ENCODE measurements at regions not wholly inside any gene's neighbourhood (a gene's known extent, or its start where the extent isn't known, plus 50 kb on each side); places are given as distances from the start of the nearest gene placed in this dataset.
A peak's percentile ranks its signal among the peaks of the same experiment; 100 is the strongest.
"Not testable (repeated sequence)": the region's sequence is repeated elsewhere in the genome, so short reads cannot be mapped to it uniquely, and the experiment has no call there.

DNA sequence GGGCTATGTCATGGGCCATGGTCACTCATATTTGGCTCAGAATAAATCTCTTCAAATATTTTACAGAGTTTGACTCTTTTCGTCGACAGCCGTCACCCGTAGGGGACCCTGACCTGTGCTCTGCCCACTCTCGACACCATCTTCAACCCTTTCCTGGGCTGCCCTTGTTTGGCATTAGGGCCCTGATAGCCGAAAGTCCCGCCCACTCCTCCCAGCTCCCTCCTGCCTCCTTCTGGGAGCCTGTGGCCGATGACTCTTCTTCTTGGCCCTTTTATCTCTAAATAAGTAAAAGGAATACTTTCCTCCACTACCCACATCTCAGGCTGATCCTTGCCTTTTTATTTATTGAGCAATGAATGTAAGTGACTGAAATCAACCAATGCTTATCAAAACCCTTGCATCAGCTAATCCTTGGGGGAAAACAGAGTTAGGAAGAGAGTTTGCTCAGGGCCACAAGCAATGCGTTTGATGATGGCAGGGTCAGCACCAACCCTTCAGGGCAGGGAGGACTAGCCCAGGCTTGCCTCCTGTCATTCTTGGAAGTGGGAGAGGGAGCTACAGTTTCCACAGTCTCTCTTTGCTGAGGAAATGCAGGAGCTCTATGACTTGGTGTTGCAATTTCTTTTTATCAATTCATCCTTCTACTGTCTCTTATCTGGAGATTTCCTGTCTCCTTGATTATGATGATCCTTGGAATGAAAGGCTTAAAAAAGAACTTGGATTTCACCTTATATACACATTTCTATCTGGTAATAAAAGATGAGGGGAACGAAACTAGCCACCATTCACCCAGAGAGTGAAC lies 218.2 kb upstream of the PODXL start:
- DNase-seq: no peak

DNA sequence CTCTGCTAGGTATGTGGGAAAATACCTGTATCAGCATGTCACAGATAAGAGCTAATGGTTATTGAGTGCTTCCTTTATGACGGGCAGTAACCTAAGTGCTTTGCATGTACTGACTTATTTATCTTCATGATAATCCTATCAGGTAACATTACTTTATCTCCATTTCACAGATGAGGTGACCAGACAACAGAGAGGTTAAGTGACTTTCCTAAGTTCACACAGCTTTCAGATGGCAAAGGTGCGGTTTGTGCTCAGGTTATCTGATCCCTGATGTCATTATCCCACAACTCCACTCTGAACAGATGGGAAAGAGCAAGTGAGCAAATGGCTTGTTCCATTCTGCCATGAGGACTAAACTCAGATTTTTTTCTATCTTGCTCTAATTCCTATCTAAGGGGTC lies 217.0 kb upstream of the PODXL start:
- DNase-seq: no peak

DNA sequence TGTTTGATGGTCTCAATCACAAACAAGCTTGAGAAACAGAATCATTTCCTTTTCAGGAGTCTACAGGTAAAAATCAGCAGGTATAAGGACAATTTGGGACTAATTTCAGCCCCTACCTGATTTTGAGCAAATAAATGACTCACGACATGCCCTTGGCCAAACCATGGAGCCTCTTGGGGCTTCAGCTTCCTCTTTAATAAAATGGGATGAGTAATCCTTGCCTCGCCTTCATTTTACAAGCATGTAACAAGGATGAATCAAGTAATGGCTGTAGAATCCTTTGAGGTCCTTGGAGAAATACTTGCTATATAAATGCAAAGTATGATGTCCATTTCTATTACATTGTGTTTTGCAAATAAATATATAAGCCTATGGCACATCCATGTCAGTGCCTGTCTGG lies 212.8 kb upstream of the PODXL start:
- no peak for DNase-seq

DNA sequence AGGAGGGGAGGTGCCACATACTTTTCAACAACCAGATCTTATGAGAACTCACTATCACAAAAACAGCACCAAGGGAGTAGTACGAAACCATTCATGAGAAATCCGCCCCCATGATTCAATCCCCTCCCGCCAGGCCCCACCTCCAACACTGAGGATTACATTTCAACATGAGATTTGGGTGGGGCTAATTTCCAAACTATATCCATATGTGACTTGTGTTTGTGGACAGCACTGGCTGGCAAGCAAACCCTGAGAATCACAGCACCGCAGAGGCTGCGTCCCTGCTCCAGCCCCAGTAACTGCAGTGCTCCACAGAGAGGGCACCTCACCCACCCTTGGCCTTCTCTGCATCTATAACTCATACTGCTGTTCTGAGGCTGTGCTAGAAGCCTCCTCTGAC lies 211.2 kb upstream of the PODXL start:
- no peak for DNase-seq

DNA sequence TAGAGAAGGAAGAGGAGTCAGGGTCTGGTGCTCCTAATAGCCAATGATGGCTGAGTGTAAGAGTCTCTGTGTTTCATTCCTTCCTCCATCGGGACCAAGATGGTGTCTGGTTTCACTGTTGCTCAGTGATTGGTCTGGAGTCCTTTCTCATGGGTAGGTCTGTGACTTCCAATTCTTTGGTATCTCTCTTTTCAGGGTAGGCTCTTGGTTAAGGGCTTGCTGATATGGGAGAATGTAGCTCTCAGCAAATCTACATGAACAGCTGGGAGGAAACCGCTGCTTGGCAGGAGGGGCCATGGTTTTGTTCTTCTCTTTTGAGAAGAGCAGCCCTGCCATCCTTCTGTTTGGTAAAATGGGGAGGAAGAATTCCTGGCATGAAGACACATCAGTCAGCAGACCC lies 209.1 kb upstream of the PODXL start:
- no peak for DNase-seq

DNA sequence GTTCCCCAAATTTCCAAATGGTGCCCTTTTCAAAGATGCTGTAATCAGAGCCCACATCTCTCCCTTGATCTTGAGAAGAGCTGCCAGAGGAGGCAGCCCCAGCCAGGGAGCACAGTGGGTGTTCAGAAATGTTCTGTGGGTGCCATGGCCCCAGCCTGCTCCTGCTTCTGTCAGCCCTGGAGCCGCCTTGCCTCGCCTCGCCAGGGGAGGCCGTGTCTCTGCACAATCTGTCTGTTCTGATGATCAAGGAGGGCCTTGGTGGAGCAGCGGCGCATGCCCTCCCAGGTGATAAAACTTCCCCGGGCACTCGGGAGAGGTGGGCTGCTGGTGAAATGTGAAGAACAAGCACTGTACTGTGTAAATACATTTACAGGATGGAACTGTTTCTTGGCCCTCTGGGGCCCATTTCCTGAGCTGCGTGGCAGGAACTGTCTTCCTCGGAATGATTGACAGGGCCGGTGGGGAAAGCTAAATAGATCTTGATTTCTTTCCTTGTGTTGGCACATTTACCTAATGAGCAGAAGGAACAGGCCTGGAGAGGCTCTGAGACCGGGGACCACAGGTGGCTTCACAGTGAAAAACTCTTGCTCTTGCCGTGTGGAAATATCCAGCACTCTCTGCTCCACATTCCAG lies 207.8 kb upstream of the PODXL start:
- no peak for DNase-seq

DNA sequence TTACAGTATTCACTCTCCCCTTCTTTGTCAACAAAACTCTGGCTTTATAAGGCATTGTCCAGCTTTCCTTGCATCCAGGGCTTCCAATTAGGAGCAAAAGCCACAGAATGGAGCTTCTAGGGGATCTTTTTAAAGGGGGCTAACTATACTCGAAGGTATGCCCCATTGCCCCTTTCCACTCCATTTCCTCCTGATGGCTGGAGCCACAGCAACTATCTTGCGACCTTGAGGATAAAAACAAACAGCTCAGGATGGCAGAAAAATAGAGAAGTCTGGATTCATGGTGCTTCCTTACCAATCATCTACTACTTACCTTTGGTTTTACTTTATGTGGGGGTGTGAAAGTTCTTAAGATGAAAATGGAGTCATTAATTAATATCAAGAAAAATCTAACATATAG lies 206.3 kb upstream of the PODXL start:
- DNase-seq: no peak

DNA sequence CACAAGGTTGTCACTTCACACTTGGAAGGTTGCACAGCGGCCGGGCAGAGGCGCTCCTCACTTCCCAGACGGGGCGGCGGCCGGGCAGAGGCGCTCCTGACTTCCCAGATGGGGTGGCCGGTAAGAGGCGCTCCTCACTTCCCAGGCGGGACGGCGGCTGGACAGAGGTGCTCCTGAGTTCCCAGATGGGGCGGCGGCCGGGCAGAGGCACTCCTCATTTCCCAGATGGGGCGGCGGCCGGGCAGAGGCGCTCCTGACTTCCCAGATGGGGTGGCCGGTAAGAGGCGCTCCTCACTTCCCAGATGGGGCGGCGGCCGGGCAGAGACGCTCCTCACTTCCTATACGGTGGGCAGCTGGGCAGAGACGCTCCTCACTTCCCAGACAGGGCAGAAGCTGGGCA lies 199.4 kb upstream of the PODXL start:
- not testable (repeated sequence) for DNase-seq

DNA sequence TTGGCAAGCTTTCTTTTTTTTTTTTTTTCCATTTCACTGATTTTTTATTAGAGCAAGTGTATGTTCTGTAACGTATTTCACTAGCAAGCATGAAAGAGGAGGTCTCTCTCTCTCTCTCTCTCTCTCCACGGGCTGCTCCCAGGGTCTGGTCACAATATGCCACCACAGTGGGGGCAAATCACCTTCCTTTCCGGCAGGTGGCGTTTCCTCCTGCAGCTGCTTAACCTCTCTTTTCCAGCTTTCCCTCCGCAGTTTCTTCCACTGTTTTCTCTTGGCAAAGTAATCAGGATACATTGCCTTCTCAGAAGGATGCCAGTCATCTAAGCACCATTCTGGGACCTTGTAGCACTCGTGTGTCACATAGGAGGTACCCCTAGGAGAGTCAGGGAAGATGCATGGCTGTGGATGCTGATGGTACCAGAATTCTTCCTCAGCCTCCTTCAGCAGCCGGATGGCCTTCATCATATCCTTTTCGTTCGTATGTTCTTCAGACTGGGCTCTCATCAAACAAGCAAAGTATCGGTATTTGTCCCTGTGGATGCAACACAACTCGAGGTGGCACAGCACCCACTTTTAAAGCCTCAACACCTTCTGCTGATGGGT lies 197.3 kb upstream of the PODXL start:
- DNase-seq: no peak

DNA sequence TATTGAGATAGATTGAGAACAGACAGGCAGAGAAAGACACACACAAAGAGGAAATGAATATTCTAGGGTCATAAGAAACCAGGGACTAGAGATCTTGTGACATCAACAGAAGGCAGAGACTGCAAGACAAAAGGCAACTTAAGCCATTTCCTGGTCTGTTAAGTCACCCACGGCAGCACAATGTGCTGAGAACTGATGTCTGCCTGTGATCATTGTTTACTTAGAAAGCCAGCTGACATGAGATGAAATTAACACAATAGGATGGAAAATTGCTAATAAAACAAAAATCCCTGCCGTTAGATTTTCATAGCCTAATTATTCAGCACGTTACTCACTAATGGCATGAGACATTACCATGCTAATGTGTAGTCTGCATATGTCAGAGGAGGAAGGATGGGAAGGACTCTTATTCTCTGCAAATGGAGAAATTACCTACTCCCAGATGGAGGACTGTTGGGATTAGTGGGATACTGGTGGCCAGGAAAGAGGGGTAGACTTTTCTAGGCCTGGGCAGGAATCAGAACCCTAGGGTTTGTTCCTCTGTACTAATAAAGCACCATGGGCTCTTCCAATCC lies 191.3 kb upstream of the PODXL start:
- DNase-seq: no peak

DNA sequence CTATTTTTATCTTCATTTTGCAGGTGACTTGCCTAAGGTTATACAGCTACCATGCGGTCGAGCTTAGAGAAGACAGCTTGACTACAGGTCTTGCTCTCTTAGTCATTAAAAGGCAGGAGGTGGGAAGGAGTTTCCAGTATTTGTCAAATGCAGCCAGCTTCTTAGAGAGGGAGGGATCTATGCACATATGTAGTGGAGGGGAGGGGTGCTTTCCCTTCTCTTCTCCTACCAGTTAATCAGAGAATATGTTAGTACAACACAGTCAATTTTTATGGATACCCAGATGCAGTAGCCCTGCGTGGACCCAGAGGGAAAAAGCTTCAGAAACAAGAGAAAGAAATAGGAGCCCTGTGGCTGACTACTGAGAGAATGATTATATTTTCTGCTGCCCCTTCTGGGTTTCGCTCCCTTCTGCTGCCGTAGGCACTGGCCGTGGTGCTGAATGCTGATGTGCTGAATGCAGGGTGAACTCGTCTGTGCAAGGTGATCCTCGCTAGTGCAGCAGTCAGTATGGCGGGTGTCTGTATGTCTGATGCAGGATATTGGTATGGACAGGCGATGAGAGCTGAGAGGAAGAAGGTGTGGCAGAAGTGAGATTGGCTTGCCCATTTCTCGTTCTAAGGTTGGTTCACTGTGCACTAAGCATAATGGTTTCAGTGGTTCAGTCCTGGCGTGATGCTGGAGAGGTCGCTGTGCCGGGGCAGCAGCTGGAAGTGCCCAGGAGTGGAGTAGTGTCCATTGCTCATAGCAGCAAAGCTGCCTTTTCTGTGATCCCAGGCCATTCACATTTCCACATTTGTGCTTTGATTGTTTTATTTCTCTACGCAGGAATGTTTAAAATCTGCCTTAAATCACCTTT lies 189.2 kb upstream of the PODXL start:
- DNase-seq: peak; percentile 1

DNA sequence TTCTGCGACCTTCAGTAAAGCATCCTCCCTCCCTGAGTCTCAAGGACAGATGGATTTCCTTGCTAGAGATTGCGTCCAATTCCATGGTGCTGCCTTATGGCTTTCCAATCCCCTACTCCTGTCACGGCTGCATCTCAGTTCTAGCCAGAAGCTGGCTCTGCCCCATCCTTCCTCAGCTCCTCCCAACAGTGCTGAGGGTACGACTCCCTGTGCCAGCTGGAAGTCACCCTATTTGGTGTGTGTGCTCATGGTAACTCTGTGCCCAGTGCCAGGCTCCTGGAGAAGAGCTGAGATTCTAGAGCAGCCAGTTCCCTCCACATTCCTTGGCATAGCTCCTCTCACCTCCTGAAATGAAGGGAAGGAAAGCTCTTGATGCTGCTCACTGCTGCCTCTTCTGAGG lies 185.0 kb upstream of the PODXL start:
- DNase-seq: no peak

DNA sequence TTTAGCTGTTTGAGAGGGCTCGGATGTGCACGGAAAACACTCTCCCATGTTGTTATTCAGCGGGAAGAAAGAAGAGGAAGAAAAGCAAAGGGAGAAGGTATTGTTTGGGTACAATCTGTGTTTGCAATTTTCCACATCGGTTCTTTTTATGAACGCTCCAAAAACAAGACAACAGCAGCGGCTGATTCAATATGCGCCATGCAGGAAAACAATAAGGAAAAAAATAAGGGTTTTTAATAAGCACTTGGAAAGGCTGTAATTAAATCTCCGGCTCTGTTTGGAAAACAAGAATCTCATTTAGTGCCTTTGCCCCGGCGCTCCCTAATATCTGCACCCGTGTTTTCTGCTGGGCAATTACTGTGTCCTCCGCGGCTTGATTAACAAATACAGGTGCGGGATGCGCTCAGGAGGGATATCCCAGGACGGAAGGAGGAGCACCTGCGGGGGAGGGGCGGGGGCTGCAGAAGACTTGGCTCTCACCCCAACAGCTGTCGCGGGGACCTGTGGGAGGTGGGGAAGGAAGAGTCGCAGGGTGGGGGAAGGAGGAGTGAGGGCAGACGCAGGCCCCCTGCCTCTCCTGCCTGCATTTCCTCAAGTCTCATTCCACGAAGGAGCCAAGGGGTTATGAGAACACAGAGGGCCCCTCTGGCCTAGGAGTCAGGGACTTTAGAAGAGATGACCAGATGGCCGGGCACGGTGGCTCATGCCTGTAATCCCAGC lies 181.5 kb upstream of the PODXL start:
- DNase-seq: no peak

DNA sequence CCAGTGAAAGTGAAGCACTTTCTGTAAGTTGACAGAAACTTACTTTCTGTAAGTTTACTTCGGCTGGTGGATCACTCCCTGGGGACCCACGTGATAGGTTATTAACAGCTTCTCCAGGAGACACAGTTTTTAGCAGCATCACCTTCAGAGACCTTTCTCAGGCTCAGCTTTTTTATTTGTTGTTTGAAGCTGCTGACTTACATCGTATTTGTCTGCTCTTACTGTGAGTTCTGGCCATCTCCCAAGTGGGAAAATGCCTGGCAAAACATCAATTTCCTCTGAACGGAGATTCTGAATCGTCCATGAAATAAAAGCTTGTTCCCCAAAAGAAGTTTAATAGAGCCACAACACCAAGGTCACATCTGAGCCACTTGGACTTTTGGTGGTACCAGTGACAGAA lies 178.7 kb upstream of the PODXL start:
- DNase-seq: no peak

DNA sequence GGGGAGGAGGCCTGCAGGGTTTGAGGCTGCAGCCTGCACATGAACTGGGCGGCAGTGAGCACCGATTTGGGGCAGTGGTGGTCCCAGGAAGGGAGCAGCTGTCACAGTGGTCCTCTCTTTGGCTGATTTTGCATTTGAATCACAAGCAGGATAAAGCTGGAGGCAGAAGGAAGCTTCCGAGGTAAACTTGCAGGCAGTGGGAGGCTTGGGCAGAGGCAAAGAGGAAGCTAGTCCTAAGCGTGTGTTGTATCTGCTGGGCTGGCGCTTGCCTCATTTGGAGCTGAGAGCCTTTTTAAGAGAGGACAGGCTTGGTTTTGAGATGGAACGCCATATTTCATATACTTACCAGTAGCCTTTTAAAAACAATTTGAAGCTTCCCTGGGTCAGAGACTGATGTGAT lies 177.2 kb upstream of the PODXL start:
- no peak for DNase-seq

DNA sequence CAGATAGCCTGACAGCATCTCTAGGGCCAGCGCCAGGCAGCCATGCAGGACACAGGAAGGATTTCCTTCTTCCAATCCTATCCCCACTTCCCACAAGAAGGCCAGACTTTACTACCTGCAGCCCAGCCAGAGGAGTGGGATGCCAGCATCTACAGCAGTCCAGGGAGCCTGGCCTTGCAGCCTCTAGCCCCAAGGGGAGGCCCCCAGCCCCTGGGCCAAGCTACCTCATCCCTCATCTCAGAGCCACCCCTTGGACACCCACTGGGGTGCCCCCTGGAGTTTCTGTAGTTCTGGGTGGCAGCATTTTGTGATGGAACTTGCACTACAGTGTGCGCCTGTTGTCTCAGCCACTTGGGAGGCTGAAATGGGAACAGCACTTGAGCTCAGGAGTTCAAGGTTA lies 170.8 kb upstream of the PODXL start:
- DNase-seq: no peak

DNA sequence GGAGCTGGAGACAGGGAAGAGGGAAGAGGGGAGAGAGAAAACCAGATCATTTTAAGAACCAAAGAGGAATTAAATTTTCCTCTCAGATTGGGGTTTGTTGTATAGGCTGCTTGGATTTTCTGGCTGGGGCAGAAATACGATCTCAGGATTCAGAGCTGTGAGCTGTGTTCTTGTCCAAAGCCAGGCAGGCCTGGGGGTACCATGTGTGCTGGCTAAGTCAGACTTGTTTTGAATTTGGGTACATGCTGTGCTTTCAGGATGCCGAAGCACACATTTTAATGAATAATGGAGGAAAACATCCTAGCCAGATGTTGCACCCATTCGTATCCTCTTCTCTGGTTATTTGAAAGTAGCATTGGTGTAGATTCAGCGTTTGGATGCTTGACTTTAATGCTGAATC lies 170.3 kb upstream of the PODXL start:
- no peak for DNase-seq

DNA sequence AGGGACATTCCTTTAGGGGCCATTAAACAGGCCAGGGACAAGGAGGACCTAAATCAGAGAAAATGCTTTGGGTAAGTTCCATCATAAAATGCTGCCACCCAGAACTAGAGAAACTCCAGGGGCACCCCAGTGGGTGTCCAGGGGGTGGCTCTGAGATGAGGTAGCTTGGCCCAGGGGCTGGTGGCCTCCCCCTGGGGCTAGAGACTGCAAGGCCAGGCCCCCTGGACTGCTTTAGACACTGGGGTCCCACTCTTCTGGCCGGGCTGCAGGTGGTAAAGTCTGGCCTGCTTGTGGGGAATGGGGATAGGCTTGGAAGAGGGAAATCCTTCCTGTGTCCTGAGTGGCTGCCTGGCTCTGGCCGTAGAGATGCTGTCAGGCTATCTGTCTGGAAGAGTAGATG lies 169.6 kb upstream of the PODXL start:
- no peak for DNase-seq

DNA sequence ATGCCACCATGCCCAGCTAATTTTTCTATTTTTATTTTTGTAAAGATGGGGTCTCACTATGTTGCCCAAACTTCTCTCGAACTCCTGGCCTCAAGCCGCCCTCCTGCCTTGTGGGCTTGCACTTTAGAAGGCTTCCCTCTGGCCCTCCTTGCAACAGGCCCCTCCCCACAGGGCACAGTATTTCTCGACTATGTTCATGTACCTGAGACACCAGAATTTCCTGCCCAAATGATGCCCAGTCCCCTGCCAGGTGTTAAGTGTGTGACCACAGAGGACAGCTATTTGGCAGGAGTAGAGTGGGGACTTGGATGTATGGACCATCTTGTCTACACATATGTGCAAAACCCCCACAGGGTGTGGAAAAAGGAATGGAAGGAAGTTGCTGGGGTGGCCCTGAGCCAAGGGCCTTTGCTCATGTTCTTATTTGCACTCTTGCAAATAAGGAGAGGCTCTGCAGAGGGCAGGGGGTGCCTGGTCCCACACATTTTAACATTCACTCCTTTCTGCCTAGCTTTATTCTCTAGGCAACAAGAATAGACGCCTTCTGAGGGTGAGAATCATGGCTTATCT lies 168.4 kb upstream of the PODXL start:
- DNase-seq: no peak

DNA sequence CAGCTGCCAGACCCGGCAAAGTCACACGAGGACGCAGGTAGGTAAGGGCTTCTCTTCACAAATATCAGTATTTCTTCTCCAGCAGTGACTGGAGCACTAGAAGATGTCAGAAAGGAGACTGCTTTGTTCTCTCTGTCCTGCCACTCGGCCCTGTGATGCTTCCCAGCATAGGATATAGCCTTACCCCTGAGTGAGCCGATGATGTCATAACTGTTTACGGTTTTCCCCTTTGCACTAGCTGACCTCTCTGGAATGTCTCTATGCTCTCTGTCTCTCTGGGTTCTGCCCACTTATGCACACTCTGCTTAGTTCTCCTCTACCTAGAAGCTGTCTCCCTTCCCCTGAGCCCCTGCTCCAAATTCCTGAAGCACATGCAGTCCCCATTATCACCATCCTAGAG lies 167.5 kb upstream of the PODXL start:
- DNase-seq: no peak

DNA sequence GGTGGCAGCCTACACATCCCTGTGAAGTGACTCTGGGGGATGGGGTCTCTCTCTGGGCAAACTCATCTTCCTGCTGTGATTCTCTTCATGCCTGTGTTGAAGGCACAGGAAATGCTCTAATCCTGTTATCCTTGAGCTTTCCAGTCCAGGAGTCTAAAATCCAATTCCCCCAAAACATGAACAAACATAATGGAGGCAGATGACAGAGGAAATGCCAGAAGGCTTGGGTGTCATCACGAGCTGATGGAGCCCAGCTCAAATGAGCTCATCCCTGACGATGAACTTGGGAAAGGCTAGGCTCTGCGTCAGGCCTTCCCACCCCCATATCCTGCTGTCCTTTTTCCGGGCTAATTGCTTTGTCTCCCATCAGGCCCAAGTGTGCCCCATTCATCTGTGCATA lies 165.9 kb upstream of the PODXL start:
- no peak for DNase-seq

DNA sequence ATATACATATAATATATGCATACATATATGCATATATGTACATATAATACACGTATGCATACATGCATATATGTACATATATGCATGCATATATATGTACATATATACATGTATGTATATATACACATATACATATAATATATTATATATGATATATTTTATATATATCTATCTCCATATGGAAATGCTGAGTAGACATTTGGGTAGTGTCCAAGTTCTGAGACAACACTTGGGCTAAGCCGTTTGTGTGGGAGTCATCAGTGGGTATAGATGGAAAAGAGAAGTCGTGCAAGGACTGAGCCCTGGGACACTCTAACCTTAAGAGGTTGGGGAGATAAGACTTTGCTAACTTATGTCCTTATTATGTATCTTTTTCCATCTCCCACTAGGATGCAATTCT lies 165.2 kb upstream of the PODXL start:
- DNase-seq: no peak
